ENCODE measurements at regions not wholly inside any gene's neighbourhood (a gene's known extent, or its start where the extent isn't known, plus 50 kb on each side); places are given as distances from the start of the nearest gene placed in this dataset.

DNA sequence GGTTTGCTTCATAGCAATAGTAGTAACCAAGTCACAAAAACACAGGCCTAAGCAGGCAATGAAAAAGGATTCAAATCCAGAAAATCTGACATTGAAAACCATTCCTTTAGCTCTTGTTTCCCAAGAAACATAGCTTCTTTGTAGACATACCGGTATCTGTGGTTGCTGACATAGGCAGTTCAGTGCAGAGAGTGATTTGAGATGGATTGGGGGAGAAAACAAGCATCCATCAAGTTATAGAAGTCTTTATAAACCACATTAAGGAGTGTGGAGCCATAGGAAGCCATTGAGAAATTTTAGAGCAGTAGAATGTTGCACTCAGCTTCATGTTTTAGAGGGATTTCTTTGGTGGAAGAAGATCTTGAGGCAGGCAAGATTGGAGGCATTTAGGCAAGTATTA, 91.2 kb upstream of the MARCKS start:
- Histone ChIP-seq H3K27ac (no peak overlapping the region), H3K9me3 (no peaks in the 10 kb centered on the region), H3K27me3 (no peaks in the 10 kb centered on the region), H3K4me3 (no peak overlapping the region), H3K36me3 (no peaks in the 10 kb centered on the region), H3K4me1 (no peaks in the 10 kb centered on the region)
- DNase-seq (ENCODE audit: low spot score): no peak
- TF ChIP-seq CTCF (IDR thresholded peaks at IDR 0.05): no peak

GRCh38 chr6:113767985-113768384, 89.2 kb upstream of the MARCKS start:
- H3K36me3 ChIP-seq: no peaks in the 10 kb centered on the region
- H3K27me3 ChIP-seq: no peaks in the 10 kb centered on the region
- no peak overlapping the region for H3K4me3 ChIP-seq
- no peaks in the 10 kb centered on the region for H3K4me1 ChIP-seq
- no peak for TF ChIP-seq CTCF (IDR thresholded peaks at IDR 0.05)
- H3K27ac ChIP-seq: no peak overlapping the region
- no peak for DNase-seq (ENCODE audit: low spot score)
- H3K9me3 ChIP-seq: no peaks in the 10 kb centered on the region

GRCh38 chr6:113772961-113773360, 84.2 kb upstream of the MARCKS start:
- no peaks in the 10 kb centered on the region for H3K36me3 ChIP-seq
- no peak overlapping the region for H3K4me3 ChIP-seq
- DNase-seq (ENCODE audit: low spot score): no peak
- TF ChIP-seq CTCF (IDR thresholded peaks at IDR 0.05): no peak
- H3K9me3 ChIP-seq: no peaks in the 10 kb centered on the region
- H3K4me1 ChIP-seq: no peaks in the 10 kb centered on the region
- no peak overlapping the region for H3K27ac ChIP-seq
- no peaks in the 10 kb centered on the region for H3K27me3 ChIP-seq

- TF ChIP-seq CTCF (IDR thresholded peaks at IDR 0.05): no peak
- Histone ChIP-seq H3K27ac (no peak overlapping the region), H3K4me3 (no peak overlapping the region), H3K9me3 (no peaks in the 10 kb centered on the region), H3K36me3 (no peaks in the 10 kb centered on the region), H3K4me1 (no peaks in the 10 kb centered on the region), H3K27me3 (no peaks in the 10 kb centered on the region)
- no peak for DNase-seq (ENCODE audit: low spot score)
Observed at GRCh38 chr6:113774127-113774825, 82.9 kb upstream of the MARCKS start.

DNA sequence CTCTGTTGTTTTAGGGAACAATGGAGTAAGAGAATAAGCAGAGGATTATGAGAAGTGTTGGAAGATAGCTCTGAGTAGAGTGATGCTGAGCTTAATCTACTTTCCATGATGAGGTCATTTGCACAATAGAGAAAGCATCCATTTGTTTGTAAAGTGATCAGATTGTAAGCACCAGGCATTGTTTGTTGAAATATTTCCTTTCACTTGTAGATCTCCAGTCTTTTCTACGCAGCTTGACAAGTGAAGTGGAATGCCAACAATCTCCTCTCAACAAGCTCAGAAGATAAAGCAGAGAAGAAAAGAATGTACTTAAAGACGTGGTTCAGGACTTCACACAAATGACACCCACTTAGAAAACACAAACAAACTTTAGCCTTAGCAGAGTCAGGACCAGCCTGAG, 80.1 kb upstream of the MARCKS start:
- no peak for DNase-seq (ENCODE audit: low spot score)
- Histone ChIP-seq H3K36me3 (no peaks in the 10 kb centered on the region), H3K9me3 (no peaks in the 10 kb centered on the region), H3K4me1 (no peaks in the 10 kb centered on the region), H3K4me3 (no peak overlapping the region), H3K27ac (no peak overlapping the region), H3K27me3 (no peaks in the 10 kb centered on the region)
- TF ChIP-seq CTCF (IDR thresholded peaks at IDR 0.05): no peak

DNA sequence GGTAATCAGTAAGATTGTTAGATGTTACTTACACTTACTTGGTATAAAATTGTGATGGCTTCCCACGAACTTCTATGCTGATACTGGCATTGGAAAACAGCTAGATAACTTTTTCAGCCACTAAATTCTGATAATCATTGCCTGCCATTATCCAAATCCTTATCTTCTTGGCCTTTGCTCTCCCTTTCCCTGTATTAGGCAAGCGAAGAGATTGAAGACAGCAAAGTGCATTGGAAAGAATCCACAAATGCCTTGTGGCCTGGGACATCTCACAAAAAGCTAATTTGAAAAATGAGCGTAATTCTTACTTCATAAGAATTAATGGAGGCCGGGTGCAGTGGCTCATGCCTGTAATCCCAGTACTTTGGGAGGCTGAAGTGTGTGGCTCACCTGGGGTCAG, 79.5 kb upstream of the MARCKS start:
- no peak for TF ChIP-seq CTCF (IDR thresholded peaks at IDR 0.05)
- Histone ChIP-seq H3K4me3 (no peak overlapping the region), H3K36me3 (no peaks in the 10 kb centered on the region), H3K4me1 (no peaks in the 10 kb centered on the region), H3K27me3 (no peaks in the 10 kb centered on the region), H3K27ac (no peak overlapping the region), H3K9me3 (no peaks in the 10 kb centered on the region)
- no peak for DNase-seq (ENCODE audit: low spot score)
